HCT116 (cell line): ENCODE measurements at regions not wholly inside any gene's neighbourhood (a gene's known extent, or its start where the extent isn't known, plus 50 kb on each side); places are given as distances from the start of the nearest gene placed in this dataset.

Experiments used
- ATAC-seq: fragments of 200-7000 bp; cut with Tn5 transposase; 2 replicates; pipeline ENCODE4 v1.9.1; 2020; ENCODE audit warnings: mild to moderate bottlenecking, moderate library complexity
- BruUV-seq: library from RNA; stranded (reverse); fragments of 400-500 nt; replicated peaks from 2 replicates; lab custom pipeline; 2021; lab: Mats Ljungman, UMichigan
- CTCF ChIA-PET: fragments of 300-600 bp; sonication (Branson Sonifier 250); formaldehyde crosslinking; loops from one replicate; lab custom pipeline; 2021; ENCODE audit warnings: antibody characterized with exemption; lab: Charles Lee
- POLR2A ChIA-PET: fragments of 300-600, 350-600 bp; sonication (Branson Sonifier 250); formaldehyde crosslinking; loops from one replicate; lab custom pipeline; 2021; ENCODE audit warnings: antibody characterized with exemption; lab: Charles Lee
- RAD21 ChIA-PET, 2 experiments: fragments of 300-600 bp; sonication (Branson Sonifier 250); formaldehyde crosslinking; loops; one replicate each; lab custom pipeline; 2023; ENCODE audit warnings: low total read pairs in 2 of 2; ENCODE audit not compliant: uncharacterized antibody in 2 of 2, unreplicated experiment in 2 of 2, low non-redundant PET in 1 of 2; lab: Charles Lee
- DNase-seq: peaks from one replicate; pipeline ENCODE4 v3.0.0-alpha.2; 2010; ENCODE audit warnings: low read depth, low spot score
- H2AFZ ChIP-seq: fragments of 200-600 bp; shearing (Covaris generic), sonication (generic); 2 replicates; pipeline ENCODE4 v1.6.1; 2017; ENCODE audit warnings: low read depth, mixed run types, mixed read lengths, antibody characterized with exemption, low read length; ENCODE audit not compliant: poor library complexity, severe bottlenecking
- H3K27ac ChIP-seq: 2 replicates; pipeline ENCODE4 v1.5.1; 2012; ENCODE audit warnings: low read depth, low read length
- H3K27me3 ChIP-seq: fragments of 200-600 bp; sonication (generic); 2 replicates; pipeline ENCODE4 v1.6.1; 2016; ENCODE audit warnings: mixed run types, low read length, mixed read lengths; ENCODE audit not compliant: insufficient read depth
- H3K36me3 ChIP-seq, 2 experiments: fragments of 200-500 bp in 1 of 2; fragments of 200-600 bp in 1 of 2; sonication (Bioruptor generic) in 1 of 2; sonication (generic) in 1 of 2; 2 replicates each; pipeline versions ENCODE4 v1.5.1 to v1.6.1; 2014 to 2016; ENCODE audit warnings: low read length in 2 of 2, inconsistent platforms in 1 of 2, mixed read lengths in 1 of 2, mixed run types in 1 of 2; ENCODE audit not compliant: insufficient read depth in 2 of 2, control insufficient read depth in 1 of 2
- H3K4me1 ChIP-seq, 2 experiments: fragments of 200-600 bp in 1 of 2; sonication (generic) in 1 of 2; 2 replicates each; pipeline versions ENCODE4 v1.5.1 to v1.6.1; 2012 to 2017; ENCODE audit warnings: low read length in 2 of 2, inconsistent platforms in 1 of 2, mild to moderate bottlenecking in 1 of 2, mixed read lengths in 1 of 2, mixed run types in 1 of 2, moderate library complexity in 1 of 2; ENCODE audit not compliant: insufficient read depth in 2 of 2, control insufficient read depth in 1 of 2
- H3K4me2 ChIP-seq: fragments of 200-600 bp; sonication (generic); 2 replicates; pipeline ENCODE4 v1.6.1; 2017; ENCODE audit warnings: mixed run types, low read length, mixed read lengths
- H3K4me3 ChIP-seq, 2 experiments: fragments of 200-600 bp in 1 of 2; sonication (generic) in 1 of 2; replicated peaks in 1 of 2; 2 replicates each; pipeline ENCODE4 v1.5.1; 2011 to 2016; ENCODE audit warnings: low read length in 2 of 2, control low read depth in 1 of 2, low read depth in 1 of 2, mild to moderate bottlenecking in 1 of 2, mixed read lengths in 1 of 2, mixed run types in 1 of 2
- H3K79me2 ChIP-seq: fragments of 200-600 bp; sonication (generic); 2 replicates; pipeline ENCODE4 v1.6.1; 2017; ENCODE audit warnings: mild to moderate bottlenecking, mixed run types, low read length, moderate library complexity, mixed read lengths; ENCODE audit not compliant: insufficient read depth
- H3K9ac ChIP-seq: fragments of 200-600 bp; sonication (generic); 2 replicates; pipeline ENCODE4 v1.6.1; 2016; ENCODE audit warnings: low read length, mixed read lengths
- H3K9me2 ChIP-seq: fragments of 200-600 bp; sonication (generic), shearing (Covaris generic); 2 replicates; pipeline ENCODE4 v1.6.1; 2017; ENCODE audit warnings: mixed run types, mild to moderate bottlenecking, moderate library complexity; ENCODE audit not compliant: insufficient read depth
- H3K9me3 ChIP-seq, 2 experiments: fragments of 200-500 bp in 1 of 2; fragments of 200-600 bp in 1 of 2; sonication (Bioruptor generic) in 1 of 2; sonication (generic) in 1 of 2; 2 replicates each; pipeline ENCODE4 v1.6.1; 2014 to 2017; ENCODE audit warnings: low read length in 2 of 2, mixed read lengths in 2 of 2, inconsistent platforms in 1 of 2, low read depth in 1 of 2, mild to moderate bottlenecking in 1 of 2, mixed run types in 1 of 2, moderate library complexity in 1 of 2; ENCODE audit not compliant: control insufficient read depth in 1 of 2, insufficient read depth in 1 of 2
- H4K20me1 ChIP-seq: fragments of 200-600 bp; sonication (generic), shearing (Covaris generic); 2 replicates; pipeline ENCODE4 v1.6.1; 2017; ENCODE audit warnings: mixed run types, mild to moderate bottlenecking, moderate library complexity; ENCODE audit not compliant: insufficient read depth
- CBX3 ChIP-seq: IDR thresholded peaks from 2 replicates; pipeline ENCODE4 v1.6.1; 2012; ENCODE audit warnings: low read depth
- EGR1 ChIP-seq: IDR thresholded peaks from 2 replicates; pipeline ENCODE4 v1.6.1; 2012; ENCODE audit warnings: low read depth
- ELF1 ChIP-seq: IDR thresholded peaks from 2 replicates; pipeline ENCODE4 v1.6.1; 2012; ENCODE audit warnings: low read depth, borderline replicate concordance
- EZH2phosphoT487 ChIP-seq: fragments of 200-600 bp; IDR thresholded peaks from 2 replicates; pipeline ENCODE4 v1.6.1; 2018; ENCODE audit warnings: antibody characterized with exemption, borderline replicate concordance
- FOSL1 ChIP-seq: IDR thresholded peaks from 2 replicates; pipeline ENCODE4 v1.6.1; 2012; ENCODE audit warnings: low read depth
- JUND ChIP-seq: IDR thresholded peaks from 2 replicates; pipeline ENCODE4 v1.6.1; 2012
- POLR2A ChIP-seq: IDR thresholded peaks from 2 replicates; pipeline ENCODE4 v1.7.0; 2011; ENCODE audit warnings: borderline replicate concordance; ENCODE audit not compliant: insufficient read depth, insufficient read length; ENCODE audit errors: extremely low read depth
- RAD21 ChIP-seq: IDR thresholded peaks from 2 replicates; pipeline ENCODE4 v1.6.1; 2012; ENCODE audit warnings: low read depth, mild to moderate bottlenecking
- TCF7L2 ChIP-seq: IDR thresholded peaks from 2 replicates; pipeline ENCODE4 v1.7.0; 2011; ENCODE audit warnings: borderline replicate concordance, inconsistent platforms; ENCODE audit not compliant: insufficient read depth, insufficient read length; ENCODE audit errors: extremely low read depth
- YY1 ChIP-seq: IDR thresholded peaks from 2 replicates; pipeline ENCODE4 v1.6.1; 2011; ENCODE audit warnings: low read length, low read depth, moderate library complexity, mild to moderate bottlenecking; ENCODE audit not compliant: insufficient replicate concordance; ENCODE audit errors: extremely low read depth
- ZNF274 ChIP-seq: fragments of 200-500 bp; sonication (Bioruptor generic); IDR thresholded peaks from 2 replicates; pipeline ENCODE4 v1.6.1; 2014; ENCODE audit warnings: mild to moderate bottlenecking, low read depth, low read length, inconsistent platforms
- intact Hi-C: fragments of 100-400 bp; cut with micrococcal nuclease; formaldehyde crosslinking; loops from 2 replicates; pipeline ENCODE4 v1.10.0; 2022
- TF ChIP-seq, protein P1 (sequence below), 3 experiments: fragments of 200-600 bp in 1 of 3; sonication (generic) in 1 of 3; IDR thresholded peaks in 2 of 3; conservative IDR thresholded peaks in 1 of 3; 2 replicates each; pipeline ENCODE4 v1.5.1; 2012 to 2017; ENCODE audit warnings: low read depth in 2 of 3, low read length in 2 of 3, antibody characterized with exemption in 1 of 3, borderline replicate concordance in 1 of 3, control low read depth in 1 of 3, mild to moderate bottlenecking in 1 of 3, mixed read lengths in 1 of 3, mixed run types in 1 of 3, moderate library complexity in 1 of 3; ENCODE audit not compliant: insufficient read depth in 1 of 3
- TF ChIP-seq, protein P2 (sequence below): IDR thresholded peaks from 2 replicates; pipeline ENCODE4 v1.6.1; 2012
- TF ChIP-seq, protein P3 (sequence below): IDR thresholded peaks from 2 replicates; pipeline ENCODE4 v1.6.1; 2011; ENCODE audit warnings: mild to moderate bottlenecking, low read length, moderate library complexity; ENCODE audit not compliant: insufficient replicate concordance; ENCODE audit errors: extremely low read depth

DNA sequence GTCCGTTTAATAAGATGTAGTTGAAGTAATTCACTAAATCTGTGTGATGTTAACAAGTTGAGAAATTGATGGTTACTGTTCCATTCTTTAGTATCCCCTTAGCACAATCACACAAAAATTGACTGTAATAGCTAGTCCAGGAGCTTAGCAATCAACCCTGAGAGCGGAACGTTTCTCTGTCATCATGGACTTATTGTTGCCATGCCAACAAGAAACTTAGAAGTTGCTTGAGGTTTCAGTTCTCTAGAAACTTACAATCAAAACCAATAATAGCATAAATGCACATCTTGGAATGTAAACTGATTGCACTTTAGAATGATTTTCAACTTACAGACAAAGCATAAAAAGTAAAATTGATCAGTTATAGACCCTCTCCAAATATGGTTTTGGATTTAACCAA, 125.4 kb upstream of the ANKH start:
- ATAC-seq, result no peak
- Histone ChIP-seq H2AFZ (no peak overlapping the region), H3K27me3 (no peaks in the 10 kb centered on the region), H3K9ac (no peak overlapping the region), H3K36me3 (no peaks in the 10 kb centered on the region), H3K4me2 (no peak overlapping the region), H3K27ac (no peak overlapping the region)
- TF ChIP-seq JUND, result no peak
- TF ChIP-seq RAD21, result no peak
- TF ChIP-seq, protein P1, sequence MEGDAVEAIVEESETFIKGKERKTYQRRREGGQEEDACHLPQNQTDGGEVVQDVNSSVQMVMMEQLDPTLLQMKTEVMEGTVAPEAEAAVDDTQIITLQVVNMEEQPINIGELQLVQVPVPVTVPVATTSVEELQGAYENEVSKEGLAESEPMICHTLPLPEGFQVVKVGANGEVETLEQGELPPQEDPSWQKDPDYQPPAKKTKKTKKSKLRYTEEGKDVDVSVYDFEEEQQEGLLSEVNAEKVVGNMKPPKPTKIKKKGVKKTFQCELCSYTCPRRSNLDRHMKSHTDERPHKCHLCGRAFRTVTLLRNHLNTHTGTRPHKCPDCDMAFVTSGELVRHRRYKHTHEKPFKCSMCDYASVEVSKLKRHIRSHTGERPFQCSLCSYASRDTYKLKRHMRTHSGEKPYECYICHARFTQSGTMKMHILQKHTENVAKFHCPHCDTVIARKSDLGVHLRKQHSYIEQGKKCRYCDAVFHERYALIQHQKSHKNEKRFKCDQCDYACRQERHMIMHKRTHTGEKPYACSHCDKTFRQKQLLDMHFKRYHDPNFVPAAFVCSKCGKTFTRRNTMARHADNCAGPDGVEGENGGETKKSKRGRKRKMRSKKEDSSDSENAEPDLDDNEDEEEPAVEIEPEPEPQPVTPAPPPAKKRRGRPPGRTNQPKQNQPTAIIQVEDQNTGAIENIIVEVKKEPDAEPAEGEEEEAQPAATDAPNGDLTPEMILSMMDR (IDR thresholded peaks at IDR 0.05 in 2 of 3, conservative IDR thresholded peaks at IDR 0.05 in 1 of 3; ENCODE audit: borderline replicate concordance in 1 of 3, insufficient read depth in 1 of 3, low read depth in 2 of 3, low read length in 2 of 3), result no peak
- TF ChIP-seq ELF1, result no peak
- TF ChIP-seq EZH2phosphoT487, result no peak
- TF ChIP-seq CBX3, result no peak
- TF ChIP-seq YY1, result no peak
- TF ChIP-seq ZNF274, result no peak
- TF ChIP-seq, all 23 proteins: peak for 0
- POLR2A ChIA-PET, result no interaction called here
- no peak for DNase-seq
- H3K79me2 ChIP-seq, result no peaks in the 10 kb centered on the region
- H3K9me3 ChIP-seq, result 0 out of 4 replicates have a peak, but pooled peaks cover 0 to 3% of the 10 kb centered on the region in 2 experiments
- H3K4me3 ChIP-seq, result no peak overlapping the region
- CTCF ChIA-PET, result no interaction called here
- RAD21 ChIA-PET, result no interaction called here
- intact Hi-C loops, result no loop called here
- no peaks in the 10 kb centered on the region for H3K4me1 ChIP-seq
- no peaks in the 10 kb centered on the region for H4K20me1 ChIP-seq
- H3K9me2 ChIP-seq, result no peaks in the 10 kb centered on the region
- no TSS peak for BruUV-seq

DNA sequence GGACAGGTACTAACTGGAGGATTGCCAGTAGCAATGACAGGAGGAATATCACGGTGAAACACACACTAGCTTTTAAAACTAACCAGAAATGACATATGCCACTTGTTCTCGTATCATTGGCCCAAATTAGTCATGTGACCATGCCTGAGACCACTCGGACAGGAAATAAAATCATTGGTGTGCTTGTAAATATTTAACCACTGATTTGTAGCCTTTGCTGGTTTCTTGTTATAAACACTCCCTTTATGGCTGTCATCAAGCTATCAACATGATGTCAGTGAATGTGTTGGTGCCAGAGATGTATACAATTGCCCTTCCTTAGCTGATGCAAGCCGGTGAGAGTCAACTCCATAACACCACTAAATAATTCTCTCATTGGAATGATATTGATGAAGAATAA, 123.7 kb upstream of the ANKH start:
- Histone ChIP-seq H3K9ac (no peak overlapping the region), H3K79me2 (no peaks in the 10 kb centered on the region), H3K4me2 (no peak overlapping the region), H3K9me3 (0 out of 4 replicates have a peak, but pooled peaks cover 0 to 3% of the 10 kb centered on the region in 2 experiments), H3K4me1 (no peaks in the 10 kb centered on the region), H3K4me3 (no peak overlapping the region), H2AFZ (no peak overlapping the region), H3K27ac (no peak overlapping the region), H4K20me1 (no peaks in the 10 kb centered on the region), H3K9me2 (no peaks in the 10 kb centered on the region), H3K27me3 (no peaks in the 10 kb centered on the region), H3K36me3 (no peaks in the 10 kb centered on the region)
- intact Hi-C loops, result no loop called here
- ChIA-PET POLR2A (no interaction called here), RAD21 (no interaction called here), CTCF (interaction anchor here (1.3 kb wide), 1 partner anchor 9 kb away, joined by 4 read pairs; no protein-coding TSS in a partner anchor)
- DNase-seq, result no peak
- no peak for ATAC-seq
- no TSS peak for BruUV-seq
- TF ChIP-seq EGR1 (no peak), FOSL1 (no peak), TCF7L2 (no peak), ZNF274 (no peak), POLR2A (no peak), JUND (no peak)
- TF ChIP-seq, protein P2, sequence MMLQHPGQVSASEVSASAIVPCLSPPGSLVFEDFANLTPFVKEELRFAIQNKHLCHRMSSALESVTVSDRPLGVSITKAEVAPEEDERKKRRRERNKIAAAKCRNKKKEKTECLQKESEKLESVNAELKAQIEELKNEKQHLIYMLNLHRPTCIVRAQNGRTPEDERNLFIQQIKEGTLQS, result no peak
- TF ChIP-seq, protein P3, sequence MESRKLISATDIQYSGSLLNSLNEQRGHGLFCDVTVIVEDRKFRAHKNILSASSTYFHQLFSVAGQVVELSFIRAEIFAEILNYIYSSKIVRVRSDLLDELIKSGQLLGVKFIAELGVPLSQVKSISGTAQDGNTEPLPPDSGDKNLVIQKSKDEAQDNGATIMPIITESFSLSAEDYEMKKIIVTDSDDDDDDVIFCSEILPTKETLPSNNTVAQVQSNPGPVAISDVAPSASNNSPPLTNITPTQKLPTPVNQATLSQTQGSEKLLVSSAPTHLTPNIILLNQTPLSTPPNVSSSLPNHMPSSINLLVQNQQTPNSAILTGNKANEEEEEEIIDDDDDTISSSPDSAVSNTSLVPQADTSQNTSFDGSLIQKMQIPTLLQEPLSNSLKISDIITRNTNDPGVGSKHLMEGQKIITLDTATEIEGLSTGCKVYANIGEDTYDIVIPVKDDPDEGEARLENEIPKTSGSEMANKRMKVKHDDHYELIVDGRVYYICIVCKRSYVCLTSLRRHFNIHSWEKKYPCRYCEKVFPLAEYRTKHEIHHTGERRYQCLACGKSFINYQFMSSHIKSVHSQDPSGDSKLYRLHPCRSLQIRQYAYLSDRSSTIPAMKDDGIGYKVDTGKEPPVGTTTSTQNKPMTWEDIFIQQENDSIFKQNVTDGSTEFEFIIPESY, result no peak
